NCI-H2081 (cell line): ENCODE measurements at regions not wholly inside any gene's neighbourhood (a gene's known extent, or its start where the extent isn't known, plus 50 kb on each side); places are given as distances from the start of the nearest gene placed in this dataset.
A peak's percentile ranks its signal among the peaks of the same experiment; 100 is the strongest.
"Not testable (repeated sequence)": the region's sequence is repeated elsewhere in the genome, so short reads cannot be mapped to it uniquely, and the experiment has no call there.

Experiments used
- DNase-seq, 2 experiments: peaks; one replicate each; lab custom pipeline; 2025; lab: John Stamatoyannopoulos, UW

DNA sequence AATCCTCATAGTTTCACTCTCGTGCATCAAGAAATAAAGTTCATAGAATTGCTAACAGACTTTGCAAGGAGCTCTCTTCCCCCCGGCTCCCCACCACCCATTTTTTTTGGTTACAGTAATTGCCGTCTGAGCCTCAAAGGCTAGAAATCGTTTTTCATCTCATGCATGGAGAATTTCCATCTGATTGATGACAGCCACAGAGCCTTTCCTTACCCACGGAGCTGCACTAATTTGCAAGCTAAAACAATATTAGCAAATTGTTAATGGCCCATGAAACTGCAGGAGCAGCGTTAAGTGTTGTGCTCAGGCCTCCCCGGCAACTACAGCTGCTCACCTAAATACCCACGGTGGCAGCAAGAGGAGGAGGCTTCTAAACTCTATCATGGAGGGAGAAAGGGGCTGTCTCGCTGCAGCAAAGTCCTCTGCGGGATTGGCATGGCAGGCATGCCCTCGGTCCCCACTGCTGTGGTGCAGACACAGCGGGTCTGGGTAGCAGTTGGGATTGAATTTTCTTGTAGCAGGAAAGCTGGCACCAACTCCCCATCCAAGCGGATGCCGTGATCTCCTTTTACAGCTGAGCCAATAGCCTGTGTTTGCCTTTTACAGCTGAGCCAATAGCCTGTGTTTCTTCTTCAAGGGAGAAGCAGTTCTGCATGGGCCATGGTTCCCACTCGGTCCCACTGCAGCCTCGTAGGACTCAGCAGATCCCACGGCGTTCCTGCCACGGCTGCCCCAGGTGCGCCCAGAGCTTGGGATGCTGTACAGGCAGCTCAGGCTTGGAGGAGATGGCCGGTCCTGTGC lies 412.3 kb downstream of the BRD1 start:
- DNase-seq = peak; percentile 18 to 63

DNA sequence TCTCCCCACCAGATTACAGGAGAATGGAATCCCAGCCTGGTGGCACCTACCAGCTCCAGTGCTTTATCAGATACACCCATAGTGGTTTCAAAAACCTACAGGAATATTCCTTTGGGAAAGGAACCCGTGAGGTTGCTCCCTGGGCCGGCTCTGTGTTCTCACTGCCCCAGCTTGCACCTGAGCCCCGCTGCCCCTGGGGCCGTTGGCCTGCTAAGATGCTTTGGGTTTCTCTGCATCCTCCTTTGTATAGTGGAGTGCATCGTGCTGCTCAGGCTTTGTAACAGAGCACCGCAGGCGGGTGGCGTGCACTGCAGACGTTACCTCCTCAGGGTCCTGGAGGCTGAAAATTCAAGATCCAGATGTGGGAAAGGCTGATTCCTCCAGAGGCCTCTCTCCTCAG lies 414.1 kb downstream of the BRD1 start:
- no peak for DNase-seq

DNA sequence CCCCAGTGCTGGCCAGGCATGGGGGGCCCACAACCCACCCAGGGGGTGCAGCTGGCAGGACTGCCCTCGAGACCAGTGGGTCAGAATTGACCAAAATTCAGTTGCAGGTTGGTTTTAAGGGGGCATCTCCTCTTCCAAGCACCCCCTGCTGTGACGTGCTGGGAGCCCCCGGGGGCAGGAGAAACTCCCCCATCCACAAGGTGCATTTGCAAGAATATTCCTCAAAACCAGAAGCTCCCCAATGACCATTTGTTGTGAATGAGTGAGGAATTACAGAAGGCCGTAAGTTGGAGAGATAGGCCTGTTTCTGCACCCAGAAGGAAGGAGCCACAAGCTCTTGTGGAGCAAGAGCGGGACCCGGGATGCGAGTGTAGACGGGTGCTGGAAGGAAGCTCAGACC lies 414.5 kb downstream of the BRD1 start:
- no peak for DNase-seq

DNA sequence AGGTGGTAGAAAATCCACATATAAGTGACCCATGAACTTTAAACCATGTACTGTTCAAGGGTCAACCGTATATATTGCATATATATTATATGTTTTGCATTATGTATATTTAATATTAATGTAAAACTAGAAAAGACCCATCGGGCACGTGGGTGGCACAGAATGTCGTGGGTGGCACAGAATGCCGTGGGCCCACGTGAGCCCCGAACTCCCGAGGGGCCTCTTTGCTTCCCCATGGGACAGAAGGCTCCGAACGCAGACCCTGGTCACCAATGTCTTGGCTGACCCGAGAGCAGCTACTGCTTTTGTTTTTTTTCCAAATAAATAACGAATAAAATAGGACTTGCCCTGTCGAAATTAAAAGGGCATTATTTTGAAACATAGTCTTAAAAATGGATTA lies 415.4 kb downstream of the BRD1 start:
- DNase-seq = no peak

DNA sequence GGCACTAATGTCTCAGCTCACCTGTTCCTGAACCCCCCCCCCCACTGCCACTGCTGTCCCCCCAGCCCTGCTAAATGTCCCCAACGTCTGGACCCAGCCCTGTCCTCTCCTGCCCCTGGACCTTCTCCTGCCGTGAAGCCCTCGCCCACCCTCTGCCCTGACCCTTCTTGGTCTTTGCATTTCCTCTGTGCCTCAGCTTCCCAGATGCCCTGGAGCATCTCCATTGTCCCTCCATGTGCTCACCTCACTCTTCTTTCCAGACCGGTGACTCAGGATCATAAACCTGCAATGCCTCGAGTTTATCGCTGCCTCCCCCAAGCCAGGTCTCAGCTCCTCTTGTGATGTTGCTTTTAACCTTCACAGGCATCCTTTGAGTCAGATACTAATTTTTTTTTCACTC lies 416.4 kb downstream of the BRD1 start:
- no peak for DNase-seq

DNA sequence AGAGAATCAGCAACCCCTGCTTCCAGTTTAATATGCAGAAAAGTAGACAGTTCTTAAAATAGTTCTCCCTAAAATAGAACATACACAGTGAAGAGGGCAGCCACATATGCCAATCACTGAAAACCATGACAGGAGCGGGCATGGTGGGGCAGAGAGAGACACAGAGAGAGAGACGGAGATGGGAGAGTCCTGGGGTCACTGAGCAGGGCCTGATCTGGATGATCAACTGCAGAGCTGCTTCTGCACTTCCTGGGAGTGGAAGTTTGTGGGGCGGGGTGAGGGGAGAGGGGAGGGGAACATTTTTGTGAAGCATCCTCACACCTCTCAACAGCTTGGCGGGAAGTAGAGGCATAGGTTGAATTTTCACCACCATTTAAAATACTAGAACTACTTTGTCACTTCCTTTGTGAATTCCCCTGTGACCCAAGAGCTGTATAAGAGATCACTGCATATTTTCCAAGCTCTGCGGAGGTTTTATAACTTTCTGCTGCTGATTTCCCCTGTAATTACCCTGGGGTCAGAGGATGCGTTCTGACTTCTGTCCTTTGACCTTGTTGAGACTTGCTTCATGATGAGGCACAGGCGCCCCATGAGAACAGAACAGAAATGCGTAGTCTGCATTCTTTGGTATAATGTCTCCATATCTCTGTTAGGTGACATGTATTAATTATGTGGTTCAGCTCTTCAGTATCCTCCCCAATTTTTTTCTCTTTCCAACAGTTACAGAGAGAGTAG lies 419.4 kb downstream of the BRD1 start:
- no peak for DNase-seq

DNA sequence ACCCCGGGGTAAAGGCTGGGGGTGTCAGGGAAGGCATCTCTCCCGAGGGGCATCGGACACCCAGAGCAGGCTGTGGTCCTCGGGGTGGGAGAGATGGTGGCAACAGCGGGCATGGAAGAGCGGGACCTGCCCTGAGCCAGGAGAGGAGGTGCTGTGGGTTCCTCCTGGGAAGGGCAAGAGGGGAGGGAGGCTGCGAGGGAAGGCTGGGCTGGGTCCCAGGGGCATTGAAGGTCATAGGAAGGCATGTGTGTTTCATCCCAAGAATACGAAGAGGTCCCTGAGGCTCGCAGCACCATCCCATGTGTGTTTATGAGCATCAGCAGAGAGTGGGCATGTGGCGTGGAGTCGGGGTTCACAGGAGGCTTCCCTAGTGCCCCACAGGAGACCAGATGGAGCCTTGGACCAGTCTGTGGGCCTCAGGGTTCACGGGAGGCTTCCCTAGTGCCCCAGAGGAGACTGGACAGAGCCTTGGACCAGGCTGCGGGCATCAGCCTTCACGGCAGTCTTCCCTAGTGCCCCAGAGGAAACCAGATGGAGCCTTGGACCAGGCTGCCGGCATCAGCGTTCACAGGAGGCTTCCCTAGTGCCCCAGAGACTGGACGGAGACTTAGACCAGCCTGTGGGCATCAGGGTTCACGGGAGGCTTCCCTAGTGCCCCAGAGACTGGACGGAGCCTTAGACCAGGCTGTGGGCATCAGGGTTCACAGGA lies 420.6 kb downstream of the BRD1 start:
- no peak for DNase-seq

DNA sequence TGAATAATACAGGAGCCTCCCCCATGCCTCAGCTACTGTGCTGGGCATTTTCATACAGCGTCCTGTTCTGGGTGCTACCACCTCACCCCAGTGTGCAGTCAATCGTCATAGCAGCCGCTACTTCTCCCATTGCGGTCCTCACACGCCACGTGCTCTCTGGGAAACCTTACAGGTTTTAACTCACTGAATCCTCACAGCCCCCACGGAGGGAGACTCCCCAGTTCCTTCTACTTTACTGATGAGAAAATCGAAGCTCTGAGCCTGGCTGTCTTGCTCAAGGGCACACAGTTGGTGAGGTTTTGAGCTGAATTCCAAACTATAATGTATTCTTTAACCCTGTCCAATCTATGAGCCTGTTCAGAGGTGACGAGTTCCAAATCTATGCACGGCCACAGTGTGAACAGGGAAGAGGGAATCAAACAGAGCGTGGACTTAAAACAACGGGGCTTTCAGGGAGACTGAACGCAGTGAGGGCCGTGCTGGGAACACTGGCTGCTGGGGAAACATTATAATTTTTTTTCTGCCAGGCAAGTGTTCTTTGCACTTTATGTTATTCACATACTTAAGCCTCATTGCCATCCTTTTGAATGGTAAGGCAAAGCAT lies 421.5 kb downstream of the BRD1 start:
- no peak for DNase-seq

DNA sequence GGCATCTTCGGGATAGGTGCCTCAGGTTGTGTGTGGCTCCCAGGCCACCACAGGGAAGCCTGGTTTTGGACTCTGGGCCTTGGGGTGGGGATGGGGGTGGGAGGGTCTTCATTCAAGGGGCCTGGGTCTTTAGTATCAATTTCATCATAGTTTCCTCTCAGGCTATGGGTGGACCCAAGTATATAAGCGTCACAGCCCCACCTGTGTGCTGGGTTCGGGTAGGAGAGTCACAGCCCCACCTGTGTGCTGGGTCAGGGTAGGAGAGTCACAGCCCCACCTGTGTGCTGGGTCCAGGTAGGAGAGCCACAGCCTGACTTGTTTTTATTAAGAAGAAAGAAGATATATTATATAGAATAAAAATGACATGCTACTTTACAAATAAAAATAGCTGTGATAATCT lies 422.1 kb downstream of the BRD1 start:
- no peak for DNase-seq

DNA sequence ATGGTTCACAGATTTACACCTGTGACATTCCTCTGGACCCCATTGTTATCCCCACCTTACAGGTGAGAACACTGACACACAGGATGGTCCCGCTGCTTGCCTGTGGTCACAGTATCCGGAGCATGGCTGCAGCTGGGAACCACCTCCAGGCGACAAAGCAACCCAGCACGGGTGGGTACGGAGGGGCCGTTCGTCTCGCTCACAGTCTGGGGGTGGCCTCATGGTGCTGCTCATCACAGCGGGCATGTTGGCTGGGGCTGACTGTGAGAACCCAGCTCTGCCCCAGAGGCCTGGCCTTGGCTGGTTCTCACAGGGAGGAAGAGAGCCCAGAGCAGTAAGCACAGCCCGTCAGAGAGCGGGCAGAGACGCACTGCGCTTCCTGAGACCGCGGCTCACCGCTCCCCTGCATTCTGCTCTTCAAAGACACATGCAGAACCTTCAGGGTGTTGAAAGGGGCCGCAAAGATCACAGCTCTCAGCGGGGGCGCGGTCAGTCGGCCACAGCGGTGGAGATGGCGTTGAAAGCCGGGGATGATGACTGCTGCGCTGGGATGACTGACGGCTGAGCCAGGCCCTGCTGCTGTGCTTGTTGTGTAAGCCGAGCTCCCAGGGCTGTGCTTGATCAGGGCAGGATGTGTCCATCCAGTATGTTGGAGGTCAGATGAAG lies 423.0 kb downstream of the BRD1 start:
- no peak for DNase-seq

DNA sequence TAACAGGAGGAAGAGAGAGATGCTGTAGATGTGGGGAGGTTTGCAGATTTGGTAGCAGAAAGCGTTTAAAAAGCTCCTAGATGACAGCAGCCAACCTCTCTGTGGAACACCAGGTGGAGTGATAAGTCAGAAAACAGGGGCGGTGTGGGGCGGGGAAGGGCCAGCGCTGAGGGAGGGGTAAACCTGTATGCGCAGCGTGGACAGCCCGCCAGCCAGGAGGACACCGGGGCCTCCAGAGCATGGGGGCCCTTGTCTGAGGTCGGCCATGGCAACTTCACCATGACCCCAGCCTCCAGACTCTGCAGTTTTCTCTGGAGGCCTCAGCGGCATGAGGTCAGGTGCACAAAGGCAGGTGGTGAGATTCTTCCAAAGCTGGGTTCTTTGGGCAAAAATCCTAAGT lies 423.7 kb downstream of the BRD1 start:
- DNase-seq = no peak

DNA sequence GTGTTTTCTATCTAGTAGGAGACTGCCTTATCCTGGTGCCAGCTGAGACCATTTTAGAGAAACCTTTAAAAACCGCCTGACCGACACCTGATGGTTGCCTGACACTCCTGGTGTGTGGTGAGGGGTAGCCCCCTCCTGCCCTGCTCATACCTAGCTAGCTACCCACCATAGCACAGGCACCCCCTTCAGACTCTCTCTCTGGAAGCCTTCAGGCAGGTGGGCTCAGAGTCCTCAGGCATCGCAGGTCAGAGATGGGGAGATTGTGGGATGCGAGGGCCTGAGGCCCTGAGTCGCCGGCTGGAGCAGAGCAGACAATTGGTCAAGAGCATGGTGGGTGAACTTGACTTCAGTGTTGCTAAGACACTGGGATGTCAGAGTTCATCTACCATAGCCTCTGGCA lies 424.6 kb downstream of the BRD1 start:
- DNase-seq = no peak

DNA sequence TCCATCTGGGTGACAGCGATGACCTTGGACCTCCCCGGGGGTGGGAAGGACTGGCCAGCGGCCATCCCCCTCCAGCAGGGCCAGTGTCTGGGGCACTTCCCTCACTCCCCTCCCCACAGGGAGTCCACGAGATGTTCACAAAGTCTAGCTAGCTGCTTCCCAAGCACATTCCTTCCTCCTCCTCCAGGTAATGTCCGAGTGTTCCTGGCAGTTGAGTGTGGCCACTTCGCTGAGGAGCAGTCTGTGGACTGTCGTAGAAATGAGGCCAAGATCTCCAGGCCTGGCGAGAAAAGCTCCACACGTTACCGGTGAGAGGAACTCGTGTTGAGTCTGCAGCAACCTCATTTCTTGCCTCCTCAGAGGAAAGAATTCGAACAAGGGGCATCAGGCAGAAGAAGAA lies 425.5 kb downstream of the BRD1 start:
- no peak for DNase-seq

DNA sequence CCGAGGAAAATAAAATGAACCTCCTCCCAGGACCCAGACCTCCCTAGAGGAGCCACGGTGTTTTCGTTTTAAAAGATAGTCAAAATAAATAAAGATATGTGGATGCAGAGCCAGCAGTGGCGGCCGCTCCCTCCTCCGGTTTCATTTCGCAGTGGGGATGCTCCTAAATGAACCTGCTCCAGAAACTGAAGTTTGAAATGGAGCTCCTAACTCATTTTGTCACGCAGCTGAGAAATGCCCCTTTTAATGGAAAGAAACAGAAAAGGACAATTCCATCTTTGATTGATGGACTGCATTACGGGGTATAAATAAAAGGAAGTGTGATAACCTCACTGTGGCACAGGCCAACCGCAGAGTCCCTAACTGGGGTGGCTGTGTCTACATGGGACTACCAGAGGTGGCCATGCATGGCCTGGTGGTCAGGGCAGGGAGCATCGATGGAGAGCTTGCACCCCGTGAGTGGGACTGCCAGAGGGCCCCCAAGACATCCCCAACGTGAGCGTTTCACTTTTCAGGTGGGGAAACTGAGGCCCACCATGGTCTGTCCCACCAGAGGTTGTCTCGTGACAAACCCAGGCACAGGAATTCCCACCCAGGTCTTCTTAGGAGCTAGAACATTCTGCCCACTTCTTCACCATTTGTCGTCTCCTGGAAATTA lies 426.6 kb downstream of the BRD1 start:
- DNase-seq = no peak

DNA sequence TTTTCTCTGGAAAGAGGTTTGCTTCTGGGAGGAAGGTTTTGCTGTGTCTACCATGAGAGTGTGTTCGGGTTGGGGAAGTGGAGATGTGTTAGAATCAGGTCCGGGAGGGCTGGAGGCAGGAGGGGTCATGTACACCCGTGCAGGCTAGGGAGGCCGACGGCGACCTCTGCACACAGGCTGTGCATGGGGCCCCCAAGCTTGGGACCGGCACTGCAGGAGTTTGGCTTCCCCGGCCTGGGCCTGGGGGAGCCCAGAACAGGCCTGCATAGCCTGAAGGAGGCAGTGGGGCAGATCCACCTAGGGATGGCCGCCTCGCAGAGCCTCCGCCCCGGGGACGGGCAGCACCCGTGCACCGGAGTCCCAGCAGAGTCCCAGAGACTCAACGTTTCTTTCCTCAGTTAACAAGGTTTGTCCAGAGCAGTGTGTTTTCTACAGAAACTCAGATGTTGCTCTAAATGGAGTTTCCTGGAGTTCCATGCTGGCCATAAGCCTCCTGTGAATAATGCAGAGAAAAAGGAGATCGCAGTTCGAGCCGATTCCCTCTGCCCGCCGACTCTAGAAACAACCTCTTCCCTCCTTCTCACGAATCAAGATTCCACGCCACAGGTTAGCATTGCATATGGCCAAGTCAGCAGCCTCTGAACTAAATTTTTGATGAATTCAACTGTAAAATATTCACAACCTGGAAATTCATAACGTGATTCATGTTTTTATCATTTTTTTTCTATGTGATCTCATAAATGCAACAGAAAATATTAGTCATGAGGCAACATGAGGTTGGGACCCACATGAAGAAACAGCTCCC lies 427.3 kb downstream of the BRD1 start:
- DNase-seq = no peak

DNA sequence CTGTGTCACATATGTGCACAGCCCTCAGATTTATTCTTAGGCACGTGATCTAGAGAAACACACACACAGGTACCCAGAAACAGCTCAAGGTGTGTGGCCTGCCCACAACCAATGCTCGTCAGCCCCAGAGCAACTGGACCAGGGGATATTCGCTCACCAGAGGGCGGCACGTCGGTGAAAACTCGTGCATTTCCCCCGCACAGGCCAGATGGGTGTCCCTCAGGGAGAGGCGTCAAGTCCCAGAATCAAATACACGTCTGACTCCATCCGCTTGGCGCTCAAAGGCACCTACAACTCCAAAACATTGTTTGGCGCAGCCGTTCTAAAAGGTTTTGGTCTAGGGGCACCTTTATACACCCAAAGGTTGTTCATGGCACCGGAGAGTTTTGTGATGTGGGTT lies 429.0 kb downstream of the BRD1 start:
- no peak for DNase-seq

DNA sequence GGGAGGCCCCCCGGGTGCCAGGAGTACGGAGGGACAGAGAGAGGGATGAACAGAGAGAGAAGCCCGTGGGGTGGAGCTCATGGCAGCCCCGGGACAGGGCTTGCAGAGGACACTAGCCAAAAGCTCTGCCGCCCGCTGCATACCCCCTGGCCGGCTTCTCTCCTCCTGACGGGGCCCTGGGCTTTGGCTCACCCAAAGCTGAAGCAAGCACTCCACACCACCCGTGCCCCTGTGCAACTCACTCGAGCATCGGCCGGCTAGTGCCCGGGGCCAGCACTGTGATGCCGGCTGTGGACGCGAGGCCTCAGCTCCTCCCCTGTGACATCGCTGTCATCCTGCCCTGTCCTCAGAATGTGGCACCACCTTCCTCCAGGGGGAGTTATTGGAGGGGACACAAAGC lies 429.6 kb downstream of the BRD1 start:
- DNase-seq = no peak

DNA sequence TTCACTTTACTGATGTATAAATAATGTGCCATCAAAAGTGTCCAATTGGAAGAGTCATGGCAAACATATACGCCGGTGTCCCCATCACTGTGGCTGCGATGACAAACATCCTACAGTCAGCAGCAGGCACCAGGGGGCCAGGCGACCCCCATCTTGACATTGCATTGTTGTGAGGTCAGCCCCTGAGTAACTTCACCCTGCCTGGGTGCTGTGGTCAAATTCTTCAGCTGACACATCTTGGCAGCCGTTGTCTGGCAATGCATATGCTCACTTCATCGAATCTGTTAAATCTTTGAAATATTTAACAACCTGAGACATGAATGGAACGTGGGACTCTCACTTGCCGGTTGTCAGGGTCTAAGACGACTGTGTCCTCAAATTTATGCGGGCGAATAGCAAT lies 430.9 kb downstream of the BRD1 start:
- DNase-seq = no peak

DNA sequence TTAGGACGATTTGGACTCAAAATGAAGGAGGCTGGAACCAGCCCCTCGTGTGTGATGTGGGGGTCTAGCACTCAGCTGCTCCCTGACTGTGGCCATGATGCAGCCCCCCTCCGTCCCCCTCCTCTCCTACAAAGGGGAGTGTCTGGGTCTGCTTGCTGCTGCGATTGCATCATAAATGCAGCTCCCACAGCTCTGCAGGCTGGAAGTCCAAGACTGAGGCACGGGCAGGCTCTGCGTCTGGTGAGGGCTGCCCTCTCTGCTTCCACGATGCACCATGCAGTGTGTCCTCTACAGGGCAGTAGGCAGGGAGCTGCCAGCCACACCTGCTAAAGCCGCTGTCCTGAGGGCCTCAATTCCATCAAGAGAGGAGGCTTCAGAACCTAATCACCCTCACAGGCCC lies 432.1 kb downstream of the BRD1 start:
- DNase-seq = no peak

DNA sequence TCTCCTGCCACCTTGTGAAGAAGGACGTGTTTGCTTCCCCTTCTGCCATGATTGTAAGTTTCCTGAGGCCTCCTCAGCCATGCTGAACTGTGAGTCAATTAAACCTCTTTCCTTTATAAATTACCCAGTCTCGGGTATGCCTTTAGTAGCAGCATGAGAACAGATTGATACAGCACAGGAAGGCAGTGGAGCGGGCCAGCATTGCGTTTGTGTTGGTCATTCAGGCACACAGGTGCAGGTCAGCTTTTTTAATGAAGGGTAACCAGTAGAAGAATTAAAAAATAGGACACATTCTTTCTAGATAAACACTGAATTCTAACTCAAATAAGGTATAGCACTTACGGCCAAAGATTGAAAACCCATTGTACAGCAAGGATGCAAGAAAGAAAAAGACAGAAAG lies 432.6 kb downstream of the BRD1 start:
- DNase-seq = not testable (repeated sequence)
